ENCODE measurements at regions not wholly inside any gene's neighbourhood (a gene's known extent, or its start where the extent isn't known, plus 50 kb on each side); places are given as distances from the start of the nearest gene placed in this dataset.

DNA sequence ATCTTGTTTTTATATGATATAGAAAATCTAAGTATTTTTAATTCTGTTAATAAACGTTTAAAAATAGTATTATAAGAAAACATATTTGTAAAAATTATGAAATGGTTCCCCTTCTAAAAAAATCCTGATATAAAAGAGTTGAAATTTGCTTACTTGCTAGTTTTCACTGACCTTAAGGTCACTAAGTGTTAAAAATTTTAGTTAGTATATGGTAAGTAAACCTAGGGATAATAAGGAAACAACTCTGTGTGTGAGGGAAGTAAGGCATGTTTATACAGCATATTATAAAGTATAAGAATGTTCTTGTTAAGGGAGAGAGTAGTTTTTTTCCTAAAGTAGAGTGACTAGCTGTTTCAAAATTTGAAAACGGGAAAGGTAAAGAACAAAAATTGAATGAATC lies 130.9 kb upstream of the LYPLAL1 start (continued):
- no peak for TF ChIP-seq ZNF142 (CRISPR knock-in tag; IDR thresholded peaks at IDR 0.05)
- TF ChIP-seq ETV6 (CRISPR knock-in tag; conservative IDR thresholded peaks at IDR 0.05): no peak
- no peak for TF ChIP-seq TP53 (CRISPR knock-in tag; conservative IDR thresholded peaks at IDR 0.05)
- no peak for TF ChIP-seq EZH2 (conservative IDR thresholded peaks at IDR 0.05; ENCODE audit: low read depth, low read length)
- no peak for TF ChIP-seq ZNF17 (CRISPR knock-in tag; IDR thresholded peaks at IDR 0.05)
- TF ChIP-seq, protein P1, sequence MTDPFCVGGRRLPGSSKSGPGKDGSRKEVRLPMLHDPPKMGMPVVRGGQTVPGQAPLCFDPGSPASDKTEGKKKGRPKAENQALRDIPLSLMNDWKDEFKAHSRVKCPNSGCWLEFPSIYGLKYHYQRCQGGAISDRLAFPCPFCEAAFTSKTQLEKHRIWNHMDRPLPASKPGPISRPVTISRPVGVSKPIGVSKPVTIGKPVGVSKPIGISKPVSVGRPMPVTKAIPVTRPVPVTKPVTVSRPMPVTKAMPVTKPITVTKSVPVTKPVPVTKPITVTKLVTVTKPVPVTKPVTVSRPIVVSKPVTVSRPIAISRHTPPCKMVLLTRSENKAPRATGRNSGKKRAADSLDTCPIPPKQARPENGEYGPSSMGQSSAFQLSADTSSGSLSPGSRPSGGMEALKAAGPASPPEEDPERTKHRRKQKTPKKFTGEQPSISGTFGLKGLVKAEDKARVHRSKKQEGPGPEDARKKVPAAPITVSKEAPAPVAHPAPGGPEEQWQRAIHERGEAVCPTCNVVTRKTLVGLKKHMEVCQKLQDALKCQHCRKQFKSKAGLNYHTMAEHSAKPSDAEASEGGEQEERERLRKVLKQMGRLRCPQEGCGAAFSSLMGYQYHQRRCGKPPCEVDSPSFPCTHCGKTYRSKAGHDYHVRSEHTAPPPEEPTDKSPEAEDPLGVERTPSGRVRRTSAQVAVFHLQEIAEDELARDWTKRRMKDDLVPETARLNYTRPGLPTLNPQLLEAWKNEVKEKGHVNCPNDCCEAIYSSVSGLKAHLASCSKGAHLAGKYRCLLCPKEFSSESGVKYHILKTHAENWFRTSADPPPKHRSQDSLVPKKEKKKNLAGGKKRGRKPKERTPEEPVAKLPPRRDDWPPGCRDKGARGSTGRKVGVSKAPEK (CRISPR knock-in tag; IDR thresholded peaks at IDR 0.05; ENCODE audit: borderline replicate concordance): no peak
- no peak for TF ChIP-seq AHR (CRISPR knock-in tag; IDR thresholded peaks at IDR 0.05)
- TF ChIP-seq, protein P2, sequence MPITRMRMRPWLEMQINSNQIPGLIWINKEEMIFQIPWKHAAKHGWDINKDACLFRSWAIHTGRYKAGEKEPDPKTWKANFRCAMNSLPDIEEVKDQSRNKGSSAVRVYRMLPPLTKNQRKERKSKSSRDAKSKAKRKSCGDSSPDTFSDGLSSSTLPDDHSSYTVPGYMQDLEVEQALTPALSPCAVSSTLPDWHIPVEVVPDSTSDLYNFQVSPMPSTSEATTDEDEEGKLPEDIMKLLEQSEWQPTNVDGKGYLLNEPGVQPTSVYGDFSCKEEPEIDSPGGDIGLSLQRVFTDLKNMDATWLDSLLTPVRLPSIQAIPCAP (CRISPR knock-in tag; IDR thresholded peaks at IDR 0.05; ENCODE audit: low read depth): no peak
- TF ChIP-seq ZFP90 (CRISPR knock-in tag; IDR thresholded peaks at IDR 0.05; ENCODE audit: borderline replicate concordance): no peak
- TF ChIP-seq YEATS4 (CRISPR knock-in tag; IDR thresholded peaks at IDR 0.05; ENCODE audit: borderline replicate concordance): no peak
- TF ChIP-seq TMF1 (CRISPR knock-in tag; IDR thresholded peaks at IDR 0.05; ENCODE audit: low read depth): no peak

Measured in HepG2 (cell line).